ENCODE measurements at regions not wholly inside any gene's neighbourhood (a gene's known extent, or its start where the extent isn't known, plus 50 kb on each side); places are given as distances from the start of the nearest gene placed in this dataset.

- TF ChIP-seq EZH2 (IDR thresholded peaks at IDR 0.05; ENCODE audit: low read length, missing control alignments) (no peak), CTCF (conservative IDR thresholded peaks at IDR 0.05 in 1 of 2, IDR thresholded peaks at IDR 0.05 in 1 of 2; ENCODE audit: low read depth in 1 of 2, low read length in 2 of 2) (peak; percentile 35 to 50)
- peak; percentile 22 to 25 for DNase-seq (ENCODE audit: low read depth in 2 of 2)
- no peak overlapping the region for H3K4me2 ChIP-seq (ENCODE audit: extremely low read depth, insufficient read depth, low read length)
- H2AFZ ChIP-seq (ENCODE audit: low read length) = no peak overlapping the region
- H3K9ac ChIP-seq (ENCODE audit: insufficient read depth, low read length) = no peak overlapping the region
- no peak overlapping the region for H3K27ac ChIP-seq (ENCODE audit: insufficient read depth, low read length)
- H3K9me3 ChIP-seq (ENCODE audit: control insufficient read depth, insufficient read depth, low read depth, low read length) = no peaks in the 10 kb centered on the region
- no peaks in the 10 kb centered on the region for H3K4me1 ChIP-seq (ENCODE audit: control insufficient read depth, extremely low read depth, insufficient read depth, low read length)
- no peaks in the 10 kb centered on the region for H3K27me3 ChIP-seq (ENCODE audit: control insufficient read depth, insufficient read depth, low read length)
- H4K20me1 ChIP-seq (ENCODE audit: control insufficient read depth, extremely low read depth, insufficient read depth, low read length) = no peaks in the 10 kb centered on the region
- H3K4me3 ChIP-seq (replicated peaks in 1 of 4; ENCODE audit: control extremely low read depth in 1 of 4, insufficient read depth in 1 of 4, low read depth in 3 of 4, low read length in 4 of 4) = no peak overlapping the region
- H3K36me3 ChIP-seq (ENCODE audit: control insufficient read depth, insufficient read depth, low read length) = no peaks in the 10 kb centered on the region
- no peaks in the 10 kb centered on the region for H3K79me2 ChIP-seq (ENCODE audit: control insufficient read depth, insufficient read depth, low read length)
Measured at GRCh38 chr18:27778441-27778840, 398.5 kb downstream of the CDH2 start.

GRCh38 chr18:27772081-27772480 lies 404.8 kb downstream of the CDH2 start:
- no peak overlapping the region for H3K9ac ChIP-seq (ENCODE audit: insufficient read depth, low read length)
- no peaks in the 10 kb centered on the region for H3K79me2 ChIP-seq (ENCODE audit: control insufficient read depth, insufficient read depth, low read length)
- H3K36me3 ChIP-seq (ENCODE audit: control insufficient read depth, insufficient read depth, low read length) = no peaks in the 10 kb centered on the region
- H3K4me3 ChIP-seq (replicated peaks in 1 of 4; ENCODE audit: control extremely low read depth in 1 of 4, insufficient read depth in 1 of 4, low read depth in 3 of 4, low read length in 4 of 4) = no peak overlapping the region
- no peaks in the 10 kb centered on the region for H4K20me1 ChIP-seq (ENCODE audit: control insufficient read depth, extremely low read depth, insufficient read depth, low read length)
- H3K27ac ChIP-seq (ENCODE audit: insufficient read depth, low read length) = no peak overlapping the region
- no peaks in the 10 kb centered on the region for H3K27me3 ChIP-seq (ENCODE audit: control insufficient read depth, insufficient read depth, low read length)
- DNase-seq (ENCODE audit: low read depth in 2 of 2) = no peak
- TF ChIP-seq EZH2 (IDR thresholded peaks at IDR 0.05; ENCODE audit: low read length, missing control alignments) (no peak), CTCF (conservative IDR thresholded peaks at IDR 0.05 in 1 of 2, IDR thresholded peaks at IDR 0.05 in 1 of 2; ENCODE audit: low read depth in 1 of 2, low read length in 2 of 2) (no peak)
- H3K9me3 ChIP-seq (ENCODE audit: control insufficient read depth, insufficient read depth, low read depth, low read length) = no peaks in the 10 kb centered on the region
- H3K4me1 ChIP-seq (ENCODE audit: control insufficient read depth, extremely low read depth, insufficient read depth, low read length) = no peaks in the 10 kb centered on the region
- no peak overlapping the region for H3K4me2 ChIP-seq (ENCODE audit: extremely low read depth, insufficient read depth, low read length)
- no peak overlapping the region for H2AFZ ChIP-seq (ENCODE audit: low read length)

- no peak for TF ChIP-seq CTCF (conservative IDR thresholded peaks at IDR 0.05 in 1 of 2, IDR thresholded peaks at IDR 0.05 in 1 of 2; ENCODE audit: low read depth in 1 of 2, low read length in 2 of 2)
- no peak for TF ChIP-seq EZH2 (IDR thresholded peaks at IDR 0.05; ENCODE audit: low read length, missing control alignments)
- no peaks in the 10 kb centered on the region for H3K4me1 ChIP-seq (ENCODE audit: control insufficient read depth, extremely low read depth, insufficient read depth, low read length)
- DNase-seq (ENCODE audit: low read depth in 2 of 2) = peak in 1 of 2 donors; percentile 16
- H3K4me3 ChIP-seq (replicated peaks in 1 of 4; ENCODE audit: control extremely low read depth in 1 of 4, insufficient read depth in 1 of 4, low read depth in 3 of 4, low read length in 4 of 4) = no peak overlapping the region
- H3K9ac ChIP-seq (ENCODE audit: insufficient read depth, low read length) = no peak overlapping the region
- no peaks in the 10 kb centered on the region for H3K36me3 ChIP-seq (ENCODE audit: control insufficient read depth, insufficient read depth, low read length)
- no peak overlapping the region for H2AFZ ChIP-seq (ENCODE audit: low read length)
- H3K27ac ChIP-seq (ENCODE audit: insufficient read depth, low read length) = no peak overlapping the region
- H3K79me2 ChIP-seq (ENCODE audit: control insufficient read depth, insufficient read depth, low read length) = no peaks in the 10 kb centered on the region
- H4K20me1 ChIP-seq (ENCODE audit: control insufficient read depth, extremely low read depth, insufficient read depth, low read length) = no peaks in the 10 kb centered on the region
- H3K9me3 ChIP-seq (ENCODE audit: control insufficient read depth, insufficient read depth, low read depth, low read length) = no peaks in the 10 kb centered on the region
- H3K4me2 ChIP-seq (ENCODE audit: extremely low read depth, insufficient read depth, low read length) = no peak overlapping the region
- no peaks in the 10 kb centered on the region for H3K27me3 ChIP-seq (ENCODE audit: control insufficient read depth, insufficient read depth, low read length)
Measured at GRCh38 chr18:27771571-27771970, 405.4 kb downstream of the CDH2 start.

All from fibroblast of lung (primary cell).